HG03280 (cell line): ENCODE measurements at regions not wholly inside any gene's neighbourhood (a gene's known extent, or its start where the extent isn't known, plus 50 kb on each side); places are given as distances from the start of the nearest gene placed in this dataset.
"Not testable (repeated sequence)": the region's sequence is repeated elsewhere in the genome, so short reads cannot be mapped to it uniquely, and the experiment has no call there.

Experiments used
- ATAC-seq: cut with Tn5 transposase; IDR thresholded peaks from one replicate; pipeline ENCODE4 v1.9.1; 2021; ENCODE audit warnings: mild to moderate bottlenecking, moderate library complexity; ENCODE audit not compliant: unreplicated experiment

- no peak for ATAC-seq
These were observed 187.3 kb upstream of the PIK3R1 start for GRCh38 chr5:68028131-68028727.

- no peak for ATAC-seq
These were observed 188.0 kb upstream of the PIK3R1 start for GRCh38 chr5:68027519-68027918.

GRCh38 chr5:68026092-68026885 is 189.3 kb upstream of the PIK3R1 start:
- ATAC-seq: no peak

- no peak for ATAC-seq
These were observed 191.1 kb upstream of the PIK3R1 start for GRCh38 chr5:68024426-68024825.

GRCh38 chr5:68021916-68022315 is 193.6 kb upstream of the PIK3R1 start:
- ATAC-seq: no peak

- no peak for ATAC-seq
These were observed 194.3 kb upstream of the PIK3R1 start for GRCh38 chr5:68021227-68021626.

- ATAC-seq: not testable (repeated sequence)
These were observed 195.0 kb upstream of the PIK3R1 start for GRCh38 chr5:68020461-68020969.

GRCh38 chr5:68015381-68016302 is 199.9 kb upstream of the PIK3R1 start:
- ATAC-seq: no peak

- no peak for ATAC-seq
These were observed 202.7 kb upstream of the PIK3R1 start for GRCh38 chr5:68012831-68013230.

GRCh38 chr5:68012429-68012828 is 203.1 kb upstream of the PIK3R1 start:
- ATAC-seq: no peak

- no peak for ATAC-seq
These were observed 203.8 kb upstream of the PIK3R1 start for GRCh38 chr5:68011801-68012200.

GRCh38 chr5:68011259-68011760 is 204.2 kb upstream of the PIK3R1 start:
- ATAC-seq: no peak

- no peak for ATAC-seq
These were observed 204.8 kb upstream of the PIK3R1 start for GRCh38 chr5:68010740-68011139.

- no peak for ATAC-seq
These were observed 208.1 kb upstream of the PIK3R1 start for GRCh38 chr5:68007451-68007850.

- no peak for ATAC-seq
These were observed 212.7 kb upstream of the PIK3R1 start for GRCh38 chr5:68002836-68003235.

GRCh38 chr5:68000805-68001204 is 214.8 kb upstream of the PIK3R1 start:
- no peak for ATAC-seq

GRCh38 chr5:67999391-67999790 is 216.2 kb upstream of the PIK3R1 start:
- ATAC-seq: no peak

GRCh38 chr5:67998709-67999261 is 216.8 kb upstream of the PIK3R1 start:
- ATAC-seq: no peak

- no peak for ATAC-seq
These were observed 217.6 kb upstream of the PIK3R1 start for GRCh38 chr5:67997892-67998457.

GRCh38 chr5:67997148-67997547 is 218.4 kb upstream of the PIK3R1 start:
- ATAC-seq: no peak
